Duodenal mucosa (tissue), 2 donors: ENCODE measurements at regions not wholly inside any gene's neighbourhood (a gene's known extent, or its start where the extent isn't known, plus 50 kb on each side); places are given as distances from the start of the nearest gene placed in this dataset.

Experiments
- H3K27ac ChIP-seq: one replicate; pipeline ENCODE4 v1.7.0; 2013; ENCODE audit warnings: low read depth, low read length
- H3K27me3 ChIP-seq, 2 donors: one replicate each; pipeline ENCODE4 v1.7.0; 2013; ENCODE audit warnings: low read length in 2 of 2, control low read depth in 1 of 2; ENCODE audit not compliant: insufficient read depth in 2 of 2, control insufficient read depth in 1 of 2
- H3K36me3 ChIP-seq, 2 donors: one replicate each; pipeline ENCODE4 v1.7.0; 2013; ENCODE audit warnings: low read length in 2 of 2, control low read depth in 1 of 2; ENCODE audit not compliant: insufficient read depth in 2 of 2, control insufficient read depth in 1 of 2
- H3K4me1 ChIP-seq, 2 donors: one replicate each; pipeline ENCODE4 v1.7.0; 2013; ENCODE audit warnings: low read length in 2 of 2, control low read depth in 1 of 2; ENCODE audit not compliant: insufficient read depth in 2 of 2, control insufficient read depth in 1 of 2
- H3K4me3 ChIP-seq, 2 donors: one replicate each; pipeline ENCODE4 v1.7.0; 2013; ENCODE audit warnings: low read length in 2 of 2, low read depth in 1 of 2
- H3K9ac ChIP-seq, 2 donors: one replicate each; pipeline ENCODE4 v1.7.0; 2013; ENCODE audit warnings: low read length in 2 of 2, low read depth in 1 of 2
- H3K9me3 ChIP-seq, 2 donors: one replicate each; pipeline ENCODE4 v1.7.0; 2013; ENCODE audit warnings: low read length in 2 of 2, control low read depth in 1 of 2; ENCODE audit not compliant: control insufficient read depth in 1 of 2

- Histone ChIP-seq H3K27me3 (no peaks in the 10 kb centered on the region), H3K9me3 (no peaks in the 10 kb centered on the region), H3K9ac (no peak overlapping the region), H3K4me1 (no peaks in the 10 kb centered on the region), H3K4me3 (no peak overlapping the region), H3K36me3 (no peaks in the 10 kb centered on the region), H3K27ac (no peak overlapping the region)
Observed at GRCh38 chr7:94100723-94101345, 96.7 kb upstream of the BET1 start.

DNA sequence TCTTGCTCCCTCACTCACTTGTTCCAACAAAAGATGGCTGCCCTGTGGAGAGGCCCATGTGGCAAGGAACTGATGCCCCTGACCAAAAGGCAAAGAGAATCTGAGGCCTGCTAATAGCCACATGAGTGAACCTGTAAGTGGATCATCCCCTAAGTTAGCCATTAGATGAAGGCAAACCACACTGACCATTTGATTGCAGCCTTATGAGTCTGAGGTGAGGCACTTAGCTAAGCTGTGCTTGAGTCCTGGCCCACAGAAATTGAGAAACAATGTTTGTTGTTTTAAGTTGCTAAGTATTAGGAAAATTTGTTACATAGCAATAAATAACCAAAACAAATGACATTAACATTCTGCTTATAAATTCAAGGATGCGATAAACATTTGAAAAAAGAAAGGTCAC, 100.1 kb upstream of the BET1 start:
- no peak overlapping the region for H3K4me3 ChIP-seq
- no peaks in the 10 kb centered on the region for H3K4me1 ChIP-seq
- H3K27ac ChIP-seq, result no peak overlapping the region
- H3K9me3 ChIP-seq, result no peaks in the 10 kb centered on the region
- H3K27me3 ChIP-seq, result no peaks in the 10 kb centered on the region
- H3K9ac ChIP-seq, result no peak overlapping the region
- no peaks in the 10 kb centered on the region for H3K36me3 ChIP-seq

DNA sequence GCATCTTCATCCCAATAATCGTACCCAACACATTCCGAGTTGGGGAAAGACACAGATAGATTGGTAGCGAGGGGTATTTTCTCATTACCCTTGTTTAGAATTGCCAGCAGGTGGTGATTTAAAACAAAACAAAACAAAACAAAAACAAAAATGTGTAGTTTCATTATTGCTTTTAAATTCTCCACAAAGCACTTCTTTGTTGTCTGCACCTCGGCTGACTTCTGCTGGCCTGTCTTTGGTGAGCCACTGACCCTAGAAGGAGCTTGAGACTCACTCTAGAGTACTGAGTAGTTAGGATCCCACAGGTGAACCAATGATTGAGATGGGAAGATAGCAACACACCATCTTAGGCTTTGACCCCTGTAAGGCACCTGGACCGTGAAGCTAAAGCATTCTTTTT, 105.4 kb upstream of the BET1 start:
- H3K4me3 ChIP-seq, result no peak overlapping the region
- H3K9ac ChIP-seq, result no peak overlapping the region
- H3K27me3 ChIP-seq, result no peaks in the 10 kb centered on the region
- no peaks in the 10 kb centered on the region for H3K4me1 ChIP-seq
- no peaks in the 10 kb centered on the region for H3K9me3 ChIP-seq
- no peak overlapping the region for H3K27ac ChIP-seq
- H3K36me3 ChIP-seq, result no peaks in the 10 kb centered on the region

GRCh38 chr7:94111009-94111408, 106.9 kb upstream of the BET1 start:
- H3K9ac ChIP-seq, result no peak overlapping the region
- H3K27me3 ChIP-seq, result no peaks in the 10 kb centered on the region
- H3K36me3 ChIP-seq, result no peaks in the 10 kb centered on the region
- H3K9me3 ChIP-seq, result no peaks in the 10 kb centered on the region
- no peaks in the 10 kb centered on the region for H3K4me1 ChIP-seq
- H3K4me3 ChIP-seq, result no peak overlapping the region
- no peak overlapping the region for H3K27ac ChIP-seq

- H3K27ac ChIP-seq, result no peak overlapping the region
- H3K36me3 ChIP-seq, result no peaks in the 10 kb centered on the region
- no peaks in the 10 kb centered on the region for H3K9me3 ChIP-seq
- H3K27me3 ChIP-seq, result no peaks in the 10 kb centered on the region
- H3K9ac ChIP-seq, result no peak overlapping the region
- no peaks in the 10 kb centered on the region for H3K4me1 ChIP-seq
- H3K4me3 ChIP-seq, result no peak overlapping the region
Observed at GRCh38 chr7:94115316-94115715, 111.2 kb upstream of the BET1 start.

- no peaks in the 10 kb centered on the region for H3K4me1 ChIP-seq
- H3K4me3 ChIP-seq, result no peak overlapping the region
- peaks cover 0 to 2% of the 10 kb centered on the region in 2 donors for H3K27me3 ChIP-seq
- no peaks in the 10 kb centered on the region for H3K9me3 ChIP-seq
- no peak overlapping the region for H3K9ac ChIP-seq
- H3K27ac ChIP-seq, result no peak overlapping the region
- H3K36me3 ChIP-seq, result no peaks in the 10 kb centered on the region
Observed at GRCh38 chr7:94123136-94123535, 119.0 kb upstream of the BET1 start.

DNA sequence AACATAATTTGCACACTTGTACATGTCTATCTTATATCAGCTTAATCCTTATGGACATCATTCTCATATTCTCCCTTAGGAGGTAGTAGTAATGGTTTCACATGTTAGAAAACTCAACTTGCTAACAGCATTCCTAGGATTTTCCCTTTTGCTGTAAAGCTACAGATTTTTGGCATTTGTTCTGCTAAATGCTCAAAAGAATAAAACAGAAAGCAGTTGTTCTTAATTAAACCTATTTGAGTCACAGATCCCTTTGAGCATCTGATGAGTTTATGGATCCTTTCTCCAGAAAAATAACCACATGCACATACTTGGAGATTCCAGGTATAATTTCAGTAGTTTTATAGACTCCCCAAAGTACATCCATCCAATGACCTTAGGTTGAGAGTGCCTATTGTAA, 122.9 kb upstream of the BET1 start:
- Histone ChIP-seq H3K4me1 (peaks cover 0 to 4% of the 10 kb centered on the region in 2 donors), H3K36me3 (no peaks in the 10 kb centered on the region), H3K9me3 (no peaks in the 10 kb centered on the region), H3K27me3 (no peaks in the 10 kb centered on the region), H3K27ac (no peak overlapping the region), H3K4me3 (no peak overlapping the region), H3K9ac (no peak overlapping the region)

- H3K9me3 ChIP-seq, result no peaks in the 10 kb centered on the region
- H3K36me3 ChIP-seq, result no peaks in the 10 kb centered on the region
- H3K27ac ChIP-seq, result no peak overlapping the region
- H3K9ac ChIP-seq, result no peak overlapping the region
- no peak overlapping the region for H3K4me3 ChIP-seq
- no peaks in the 10 kb centered on the region for H3K27me3 ChIP-seq
- H3K4me1 ChIP-seq, result peaks cover 0 to 4% of the 10 kb centered on the region in 2 donors
Observed at GRCh38 chr7:94128072-94128471, 123.9 kb upstream of the BET1 start.

- Histone ChIP-seq H3K4me3 (no peak overlapping the region), H3K9ac (no peak overlapping the region), H3K27me3 (no peaks in the 10 kb centered on the region), H3K9me3 (no peaks in the 10 kb centered on the region), H3K27ac (no peak overlapping the region), H3K4me1 (peaks cover 0 to 4% of the 10 kb centered on the region in 2 donors), H3K36me3 (no peaks in the 10 kb centered on the region)
Observed at GRCh38 chr7:94129443-94130140, 125.4 kb upstream of the BET1 start.

DNA sequence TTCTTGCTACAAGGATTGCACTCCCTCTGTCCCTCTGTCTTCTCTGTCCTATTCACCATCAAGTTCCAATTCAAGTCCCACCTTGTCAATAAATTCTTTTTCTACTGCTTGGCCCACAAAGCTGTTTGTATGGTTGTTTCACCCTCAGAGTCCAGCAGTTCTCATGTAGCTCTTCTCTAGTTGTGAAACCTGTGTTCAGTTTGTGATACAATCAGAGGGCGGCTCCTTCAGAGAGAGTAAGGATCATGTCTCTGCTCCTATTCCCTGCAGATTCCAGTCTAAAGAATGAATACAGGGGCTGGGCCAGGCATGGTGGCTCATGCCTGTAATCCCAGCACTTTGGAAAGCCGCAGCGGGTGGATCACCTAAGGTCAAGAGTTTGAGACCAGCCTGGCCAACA, 126.6 kb upstream of the BET1 start:
- Histone ChIP-seq H3K9me3 (no peaks in the 10 kb centered on the region), H3K36me3 (no peaks in the 10 kb centered on the region), H3K4me3 (no peak overlapping the region), H3K27me3 (no peaks in the 10 kb centered on the region), H3K4me1 (peaks cover 0 to 4% of the 10 kb centered on the region in 2 donors), H3K9ac (no peak overlapping the region), H3K27ac (no peak overlapping the region)
